SU-DHL-6 (cell line): ENCODE measurements at regions not wholly inside any gene's neighbourhood (a gene's known extent, or its start where the extent isn't known, plus 50 kb on each side); places are given as distances from the start of the nearest gene placed in this dataset.

Experiments
- CTCF ChIP-seq: fragments of 200-600 bp; sonication (generic); IDR thresholded peaks from one replicate; pipeline ENCODE4 v1.5.1; 2017; ENCODE audit warnings: antibody characterized with exemption, mild to moderate bottlenecking, low read length, moderate library complexity; ENCODE audit not compliant: insufficient read depth, poor library complexity, severe bottlenecking
- EZH2phosphoT487 ChIP-seq: fragments of 200-600 bp; sonication (generic), shearing (Covaris generic); conservative IDR thresholded peaks from 2 replicates; pipeline ENCODE4 v1.6.1; 2018; ENCODE audit warnings: mild to moderate bottlenecking, antibody characterized with exemption, low read length, moderate library complexity, mixed read lengths

- no peak for TF ChIP-seq CTCF
- no peak for TF ChIP-seq EZH2phosphoT487
Observed at GRCh38 chr3:64278625-64279024, 53.4 kb upstream of the PRICKLE2 start.
